GM23338 (cell line): ENCODE measurements at regions not wholly inside any gene's neighbourhood (a gene's known extent, or its start where the extent isn't known, plus 50 kb on each side); places are given as distances from the start of the nearest gene placed in this dataset.

ENCODE experiments used
- ATAC-seq: fragments of 200-7000 bp; cut with Tn5 transposase; 3 replicates; pipeline ENCODE4 v1.9.1; 2020
- DNase-seq: peaks from one replicate; pipeline ENCODE4 v3.0.0-alpha.2; 2015; ENCODE audit warnings: low spot score
- H2AFZ ChIP-seq: fragments of 200-600 bp; sonication (generic); 2 replicates; pipeline ENCODE4 v1.8.0; 2016; ENCODE audit warnings: antibody characterized with exemption, mild to moderate bottlenecking, moderate library complexity
- H3F3A ChIP-seq: fragments of 200-600 bp; sonication (generic); replicated peaks from 2 replicates; pipeline ENCODE4 v1.8.0; 2017; ENCODE audit warnings: antibody characterized with exemption, mixed run types, low read depth
- H3K27ac ChIP-seq: fragments of 200-600 bp; sonication (generic); 2 replicates; pipeline ENCODE4 v1.6.1; 2016; ENCODE audit warnings: low read depth
- H3K27me3 ChIP-seq: fragments of 200-600 bp; sonication (generic); 2 replicates; pipeline ENCODE4 v1.8.0; 2016; ENCODE audit warnings: mild to moderate bottlenecking, mixed run types, moderate library complexity; ENCODE audit not compliant: insufficient read depth
- H3K36me3 ChIP-seq: fragments of 200-600 bp; sonication (generic); 2 replicates; pipeline ENCODE4 v1.8.0; 2016; ENCODE audit warnings: mild to moderate bottlenecking; ENCODE audit not compliant: insufficient read depth
- H3K4me1 ChIP-seq: fragments of 200-600 bp; sonication (generic); 2 replicates; pipeline ENCODE4 v1.8.0; 2016; ENCODE audit warnings: mild to moderate bottlenecking, moderate library complexity; ENCODE audit not compliant: insufficient read depth
- H3K4me2 ChIP-seq: fragments of 200-600 bp; sonication (generic); 2 replicates; pipeline ENCODE4 v1.7.1; 2017; ENCODE audit warnings: mixed run types
- H3K4me3 ChIP-seq: fragments of 200-600 bp; sonication (generic); 2 replicates; pipeline ENCODE4 v1.6.1; 2016; ENCODE audit warnings: mixed run types
- H3K79me2 ChIP-seq: fragments of 200-600 bp; sonication (generic); replicated peaks from 2 replicates; pipeline ENCODE4 v1.8.0; 2017; ENCODE audit warnings: mild to moderate bottlenecking; ENCODE audit not compliant: insufficient read depth
- H3K9me2 ChIP-seq: fragments of 200-600 bp; sonication (generic); 2 replicates; pipeline ENCODE4 v1.8.0; 2017; ENCODE audit not compliant: insufficient read depth
- H4K20me1 ChIP-seq: fragments of 200-600 bp; sonication (generic); replicated peaks from 2 replicates; pipeline ENCODE4 v1.8.0; 2017; ENCODE audit warnings: mild to moderate bottlenecking; ENCODE audit not compliant: insufficient read depth
- H3K27ac Mint-ChIP-seq: 2 replicates; pipeline ENCODE4 v1.8.0; 2020; ENCODE audit warnings: inconsistent platforms, mild to moderate bottlenecking, moderate library complexity, mixed read lengths
- H3K27me3 Mint-ChIP-seq: 3 replicates; pipeline ENCODE4 v1.8.0; 2022; ENCODE audit warnings: low read depth, mild to moderate bottlenecking, moderate library complexity, mixed read lengths, inconsistent platforms; ENCODE audit not compliant: insufficient read depth, poor library complexity
- H3K36me3 Mint-ChIP-seq: 3 replicates; pipeline ENCODE4 v1.8.0; 2021; ENCODE audit warnings: low read depth, mild to moderate bottlenecking, inconsistent platforms, moderate library complexity, mixed read lengths
- H3K4me1 Mint-ChIP-seq: 3 replicates; pipeline ENCODE4 v1.8.0; 2020; ENCODE audit warnings: mild to moderate bottlenecking, inconsistent platforms, mixed read lengths
- H3K4me3 Mint-ChIP-seq: 3 replicates; pipeline ENCODE4 v1.8.0; 2021; ENCODE audit warnings: moderate library complexity, mild to moderate bottlenecking, inconsistent platforms, mixed read lengths
- H3K9me3 Mint-ChIP-seq: 3 replicates; pipeline ENCODE4 v1.8.0; 2020; ENCODE audit warnings: moderate library complexity, mild to moderate bottlenecking, inconsistent platforms, mixed read lengths
- CREB1 ChIP-seq: fragments of 250-450 bp; sonication (Bioruptor Pico); IDR thresholded peaks from 2 replicates; pipeline ENCODE4 v1.5.0; 2020; ENCODE audit warnings: low read depth, mild to moderate bottlenecking, moderate library complexity
- CTCF ChIP-seq, 2 experiments: fragments of 200-600 bp in 1 of 2; sonication (generic) in 1 of 2; conservative IDR thresholded peaks; 2 replicates each; pipeline versions ENCODE4 v1.5.1 to v1.6.1; 2016 to 2017; ENCODE audit warnings: antibody characterized with exemption in 2 of 2, low read depth in 2 of 2, mild to moderate bottlenecking in 2 of 2, moderate library complexity in 1 of 2
- ETS1 ChIP-seq: IDR thresholded peaks from 2 replicates; pipeline ENCODE4 v1.6.1; 2016; ENCODE audit warnings: antibody characterized with exemption
- EZH2 ChIP-seq: fragments of 200-600 bp; sonication (generic); IDR thresholded peaks from one replicate; pipeline ENCODE4 v1.8.0; 2017; ENCODE audit warnings: antibody characterized with exemption, mild to moderate bottlenecking, low read depth; ENCODE audit not compliant: unreplicated experiment
- EZH2phosphoT487 ChIP-seq: fragments of 200-600 bp; sonication (generic); IDR thresholded peaks from one replicate; pipeline ENCODE4 v1.8.1; 2018; ENCODE audit warnings: antibody characterized with exemption; ENCODE audit not compliant: unreplicated experiment
- JUNB ChIP-seq: IDR thresholded peaks from one replicate; pipeline ENCODE4 v1.6.1; 2016; ENCODE audit warnings: antibody characterized with exemption; ENCODE audit not compliant: unreplicated experiment
- NANOG ChIP-seq: IDR thresholded peaks from 2 replicates; pipeline ENCODE4 v1.6.1; 2016; ENCODE audit warnings: antibody characterized with exemption, borderline replicate concordance
- POLR2AphosphoS5 ChIP-seq: IDR thresholded peaks from 2 replicates; pipeline ENCODE4 v1.6.1; 2016; ENCODE audit warnings: antibody characterized with exemption, low read depth
- REST ChIP-seq: IDR thresholded peaks from one replicate; pipeline ENCODE4 v1.6.1; 2018; ENCODE audit warnings: antibody characterized with exemption; ENCODE audit not compliant: unreplicated experiment
- STAT1 ChIP-seq: IDR thresholded peaks from one replicate; pipeline ENCODE4 v1.6.1; 2016; ENCODE audit warnings: antibody characterized with exemption; ENCODE audit not compliant: unreplicated experiment
- ZNF114 ChIP-seq: fragments of 250-450 bp; sonication (Bioruptor Pico); IDR thresholded peaks from 2 replicates; pipeline ENCODE4 v1.5.0; 2020; ENCODE audit warnings: mild to moderate bottlenecking, moderate library complexity
- ZNF331 ChIP-seq: fragments of 250-450 bp; sonication (Bioruptor Pico); IDR thresholded peaks from 2 replicates; pipeline ENCODE4 v1.5.0; 2020; ENCODE audit warnings: low read depth, mild to moderate bottlenecking, moderate library complexity
- ZNF462 ChIP-seq: fragments of 250-450 bp; sonication (Bioruptor Pico); IDR thresholded peaks from 2 replicates; pipeline ENCODE4 v1.5.0; 2020; ENCODE audit warnings: mild to moderate bottlenecking, moderate library complexity

GRCh38 chr5:159746707-159747106 is 169.6 kb upstream of the ADRA1B start:
- Mint-ChIP-seq H3K27ac (no peak overlapping the region), H3K27me3 (peaks cover 2% of the 10 kb centered on the region), H3K9me3 (no peaks in the 10 kb centered on the region), H3K36me3 (no peaks in the 10 kb centered on the region; the same call in 2 of the 3 replicates), H3K4me3 (no peak overlapping the region), H3K4me1 (peaks cover 3% of the 10 kb centered on the region; the same call in 1 of the 3 replicates)
- Histone ChIP-seq H3K27ac (no peak overlapping the region), H3K4me1 (no peaks in the 10 kb centered on the region), H4K20me1 (no peaks in the 10 kb centered on the region), H3K4me2 (no peak overlapping the region), H2AFZ (peak overlapping the region; percentile 59), H3K27me3 (no peaks in the 10 kb centered on the region), H3K36me3 (no peaks in the 10 kb centered on the region; the same call in 1 of the 2 replicates), H3K4me3 (no peak overlapping the region), H3F3A (no peaks in the 10 kb centered on the region), H3K79me2 (no peaks in the 10 kb centered on the region), H3K9me2 (no peaks in the 10 kb centered on the region)
- DNase-seq (no peak), ATAC-seq (no peak)
- TF ChIP-seq EZH2phosphoT487 (no peak), REST (no peak), EZH2 (no peak), CREB1 (no peak), CTCF (conservative IDR thresholded peaks at IDR 0.05; ENCODE audit: low read depth in 2 of 2) (no peak), ZNF331 (CRISPR knock-in tag) (no peak), ETS1 (no peak), NANOG (no peak), ZNF114 (CRISPR knock-in tag) (no peak), POLR2AphosphoS5 (no peak), STAT1 (no peak), ZNF462 (no peak), JUNB (no peak)
